Epithelial cell of proximal tubule (primary cell): ENCODE measurements at regions not wholly inside any gene's neighbourhood (a gene's known extent, or its start where the extent isn't known, plus 50 kb on each side); places are given as distances from the start of the nearest gene placed in this dataset.

ENCODE experiments used
- DNase-seq: peaks from one replicate; pipeline ENCODE4 v3.0.0-alpha.2; 2011; ENCODE audit warnings: low read depth
- H3K4me3 ChIP-seq: 2 replicates; pipeline ENCODE4 v1.5.1; 2011; ENCODE audit warnings: low read depth, mild to moderate bottlenecking, low read length
- CTCF ChIP-seq: conservative IDR thresholded peaks from 2 replicates; pipeline ENCODE4 v1.5.1; 2012; ENCODE audit warnings: low read depth, mild to moderate bottlenecking, low read length

- no peak for DNase-seq
- TF ChIP-seq CTCF = no peak
- H3K4me3 ChIP-seq = no peak overlapping the region
Measured at GRCh38 chr22:49551446-49551845, 276.2 kb downstream of the BRD1 start.

- DNase-seq = no peak
- no peak for TF ChIP-seq CTCF
- no peak overlapping the region for H3K4me3 ChIP-seq
Measured at GRCh38 chr22:49550766-49551362, 276.8 kb downstream of the BRD1 start.

GRCh38 chr22:49550141-49550430 lies 277.6 kb downstream of the BRD1 start:
- no peak for DNase-seq

GRCh38 chr22:49549256-49550140 lies 278.2 kb downstream of the BRD1 start:
- no peak for TF ChIP-seq CTCF
- DNase-seq = no peak
- no peak overlapping the region for H3K4me3 ChIP-seq

More at GRCh38 chr22:49550141-49550430, 277.6 kb downstream of the BRD1 start:
- no peak overlapping the region for H3K4me3 ChIP-seq
- TF ChIP-seq CTCF = no peak

GRCh38 chr22:49548356-49549202 lies 279.1 kb downstream of the BRD1 start:
- DNase-seq = no peak
- TF ChIP-seq CTCF = no peak
- H3K4me3 ChIP-seq = no peak overlapping the region

- no peak for TF ChIP-seq CTCF
- DNase-seq = no peak
- no peak overlapping the region for H3K4me3 ChIP-seq
Measured at GRCh38 chr22:49547751-49548239, 279.9 kb downstream of the BRD1 start.
